ENCODE measurements at regions not wholly inside any gene's neighbourhood (a gene's known extent, or its start where the extent isn't known, plus 50 kb on each side); places are given as distances from the start of the nearest gene placed in this dataset.

DNA sequence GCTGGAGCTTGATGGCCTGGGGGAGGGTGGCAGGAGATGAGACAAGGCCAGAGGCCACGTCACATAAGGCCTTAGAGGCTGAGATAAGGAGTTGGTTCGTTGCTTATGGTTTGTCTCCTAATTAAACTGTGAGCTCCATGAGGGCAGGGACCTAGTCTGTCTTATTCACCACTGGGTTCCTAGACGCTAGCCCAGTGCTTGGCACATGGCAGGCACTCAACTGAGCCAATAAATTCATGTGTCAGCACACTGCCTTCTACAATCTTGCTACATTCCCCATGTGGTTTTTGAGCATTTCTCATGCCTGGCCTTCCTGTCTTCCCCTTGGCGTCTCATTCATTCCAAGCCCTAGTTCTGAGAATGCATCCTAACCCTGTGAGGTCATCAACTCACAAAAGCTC, 92.5 kb upstream of the MED13L start:
- no peak for TF ChIP-seq CTCF (optimal IDR thresholded peaks at IDR 0.05 in 1 of 3, IDR thresholded peaks at IDR 0.05 in 1 of 3, conservative IDR thresholded peaks at IDR 0.05 in 1 of 3; ENCODE audit: extremely low read depth in 1 of 3, insufficient read depth in 2 of 3, low read length in 3 of 3)
- no peak for TF ChIP-seq EZH2 (IDR thresholded peaks at IDR 0.05; ENCODE audit: low read length)
